Tibial nerve (tissue), 4 donors: ENCODE measurements at regions not wholly inside any gene's neighbourhood (a gene's known extent, or its start where the extent isn't known, plus 50 kb on each side); places are given as distances from the start of the nearest gene placed in this dataset.

Source experiments
- DNase-seq, 2 donors: peaks; one replicate each; pipeline ENCODE4 v3.0.0-alpha.2; 2019; ENCODE audit warnings: low spot score in 2 of 2
- H3K27ac ChIP-seq, 4 donors: fragments of 200-600 bp; sonication (generic) in 3 of 4; one replicate each; pipeline ENCODE4 v1.5.1; 2017 to 2019; ENCODE audit warnings: mild to moderate bottlenecking in 1 of 4
- H3K27me3 ChIP-seq, 2 donors: fragments of 200-600 bp; sonication (generic) in 1 of 2; one replicate each; pipeline versions ENCODE4 v1.5.1 to v1.6.0; 2017 to 2019
- H3K36me3 ChIP-seq, 3 donors: fragments of 200-600 bp; sonication (generic); one replicate each; pipeline ENCODE4 v1.5.1; 2018 to 2019
- H3K4me1 ChIP-seq, 4 donors: fragments of 200-600 bp; sonication (generic) in 3 of 4; one replicate each; pipeline ENCODE4 v1.5.1; 2017 to 2019
- H3K4me3 ChIP-seq, 4 donors: fragments of 200-600 bp; sonication (generic) in 3 of 4; one replicate each; pipeline ENCODE4 v1.5.1; 2017 to 2019; ENCODE audit warnings: mild to moderate bottlenecking in 1 of 4, moderate library complexity in 1 of 4
- H3K9me3 ChIP-seq, 4 donors: fragments of 200-600 bp; sonication (generic) in 3 of 4; one replicate each; pipeline ENCODE4 v1.5.1; 2017 to 2019
- CTCF ChIP-seq, 5 experiments: fragments of 200-600 bp in 3 of 5; fragments of 450-650 bp in 2 of 5; sonication (generic) in 3 of 5; IDR thresholded peaks; one replicate each; pipeline ENCODE4 v1.5.1; 2016 to 2019; ENCODE audit warnings: antibody characterized with exemption in 5 of 5, mild to moderate bottlenecking in 3 of 5, moderate library complexity in 2 of 5
- EP300 ChIP-seq, 2 donors: sonication (generic); formaldehyde crosslinking; IDR thresholded peaks; one replicate each; pipeline ENCODE4 v1.6.1; 2017; ENCODE audit warnings: antibody characterized with exemption in 2 of 2, mild to moderate bottlenecking in 1 of 2
- POLR2A ChIP-seq, 2 donors: fragments of 450-650 bp; IDR thresholded peaks; one replicate each; pipeline ENCODE4 v1.6.1; 2017; ENCODE audit warnings: antibody characterized with exemption in 2 of 2, mild to moderate bottlenecking in 2 of 2, moderate library complexity in 2 of 2
- WGBS, 2 donors: methylation state at CpG; one replicate each; pipeline ENCODE4 v1.1.5; 2018; 5-methylcytosine and 5-hydroxymethylcytosine counted together

- Histone ChIP-seq H3K9me3 (no peaks in the 10 kb centered on the region), H3K36me3 (no peaks in the 10 kb centered on the region), H3K27me3 (no peaks in the 10 kb centered on the region), H3K27ac (no peak overlapping the region), H3K4me3 (no peak overlapping the region), H3K4me1 (no peaks in the 10 kb centered on the region)
- no peak for TF ChIP-seq CTCF (IDR thresholded peaks at IDR 0.05)
- no peak for TF ChIP-seq POLR2A (IDR thresholded peaks at IDR 0.05)
- no peak for TF ChIP-seq EP300 (IDR thresholded peaks at IDR 0.05)
- no peak for DNase-seq
- WGBS, 2 donors, result 77 to 80% methylated on average over 9 of the region's 9 CpGs
Observed at GRCh38 chr5:173772384-173773059, 115.6 kb upstream of the CPEB4 start.

GRCh38 chr5:173774271-173774761 is 113.8 kb upstream of the CPEB4 start:
- H3K27ac ChIP-seq, result no peak overlapping the region
- WGBS, 2 donors, result 92 to 93% methylated on average over 4 of the region's 4 CpGs
- H3K4me1 ChIP-seq, result no peaks in the 10 kb centered on the region
- H3K4me3 ChIP-seq, result no peak overlapping the region
- H3K36me3 ChIP-seq, result no peaks in the 10 kb centered on the region
- H3K27me3 ChIP-seq, result no peaks in the 10 kb centered on the region
- H3K9me3 ChIP-seq, result no peaks in the 10 kb centered on the region
- no peak for DNase-seq
- TF ChIP-seq EP300 (IDR thresholded peaks at IDR 0.05) (no peak), POLR2A (IDR thresholded peaks at IDR 0.05) (no peak), CTCF (IDR thresholded peaks at IDR 0.05) (no peak)

- Histone ChIP-seq H3K9me3 (no peaks in the 10 kb centered on the region), H3K27ac (no peak overlapping the region), H3K4me1 (no peaks in the 10 kb centered on the region), H3K4me3 (no peak overlapping the region), H3K27me3 (no peaks in the 10 kb centered on the region), H3K36me3 (no peaks in the 10 kb centered on the region)
- DNase-seq, result no peak
- WGBS, 2 donors, result 83% methylated on average over 12 of the region's 12 CpGs
- no peak for TF ChIP-seq POLR2A (IDR thresholded peaks at IDR 0.05)
- TF ChIP-seq EP300 (IDR thresholded peaks at IDR 0.05), result no peak
- TF ChIP-seq CTCF (IDR thresholded peaks at IDR 0.05), result no peak
Observed at GRCh38 chr5:173775261-173776197, 112.6 kb upstream of the CPEB4 start.

- WGBS, 2 donors, result 66% methylated on average over 3 of the region's 3 CpGs
- Histone ChIP-seq H3K27me3 (no peaks in the 10 kb centered on the region), H3K4me3 (no peak overlapping the region), H3K36me3 (no peaks in the 10 kb centered on the region), H3K9me3 (no peaks in the 10 kb centered on the region), H3K4me1 (peaks cover 0 to 11% (median 7%) of the 10 kb centered on the region in 4 donors), H3K27ac (no peak overlapping the region)
- DNase-seq, result no peak
- TF ChIP-seq CTCF (IDR thresholded peaks at IDR 0.05), result no peak
- TF ChIP-seq EP300 (IDR thresholded peaks at IDR 0.05), result no peak
- TF ChIP-seq POLR2A (IDR thresholded peaks at IDR 0.05), result no peak
Observed at GRCh38 chr5:173777149-173777548, 111.0 kb upstream of the CPEB4 start.

GRCh38 chr5:173777674-173778073 is 110.5 kb upstream of the CPEB4 start:
- H3K4me1 ChIP-seq, result peaks cover 0 to 16% (median 9%) of the 10 kb centered on the region in 4 donors
- WGBS, 2 donors, result 79 to 90% methylated on average over 3 of the region's 3 CpGs
- no peaks in the 10 kb centered on the region for H3K9me3 ChIP-seq
- no peak overlapping the region for H3K27ac ChIP-seq
- no peaks in the 10 kb centered on the region for H3K27me3 ChIP-seq
- H3K4me3 ChIP-seq, result no peak overlapping the region
- no peaks in the 10 kb centered on the region for H3K36me3 ChIP-seq
- no peak for TF ChIP-seq EP300 (IDR thresholded peaks at IDR 0.05)
- DNase-seq, result no peak
